ENCODE measurements at regions not wholly inside any gene's neighbourhood (a gene's known extent, or its start where the extent isn't known, plus 50 kb on each side); places are given as distances from the start of the nearest gene placed in this dataset.

GRCh38 chr1:113241237-113241636 is 149.1 kb upstream of the MAGI3 start:
- no peaks in the 10 kb centered on the region for H3K4me1 ChIP-seq (ENCODE audit: insufficient read depth, low read length)
- ChIA-PET CTCF (ENCODE audit: low intra/inter-chr PET ratio, low total read pairs) (no interaction called here), POLR2A (no interaction called here)
- intact Hi-C loops (cut with micrococcal nuclease; ENCODE audit: unreplicated experiment) (no loop called here), in situ Hi-C loops (cut with HindIII; ENCODE audit: extremely low pct_ligation_motif_present, low pct_unique_long_range_greater_than_20kb) (no loop called here)
- H3K27me3 ChIP-seq (ENCODE audit: control insufficient read depth in 1 of 2, insufficient read depth in 2 of 2, low read length in 2 of 2) = peaks cover 0 to 1% of the 10 kb centered on the region in 2 experiments; a peak in 3 of 5 replicates
- WGBS (ENCODE audit: low lambda C conversion rate) = 0% methylated on average over 2 of the region's 2 CpGs
- no peaks in the 10 kb centered on the region for H4K20me1 ChIP-seq (ENCODE audit: insufficient read depth, low read length)
- TF ChIP-seq FOSL1 (CRISPR knock-in tag; IDR thresholded peaks at IDR 0.05; ENCODE audit: borderline replicate concordance) = no peak
- no peak for TF ChIP-seq RAD21 (CRISPR knock-in tag; IDR thresholded peaks at IDR 0.05)
- no peaks in the 10 kb centered on the region for H3K79me2 ChIP-seq (ENCODE audit: insufficient read depth, low read length)
- ATAC-seq (no peak), DNase-seq (ENCODE audit: low spot score) (no peak), FAIRE-seq (no peak)
- H3K9ac ChIP-seq (ENCODE audit: insufficient read depth, low read depth, low read length) = no peak overlapping the region
- BruUV-seq (replicated peaks) = no TSS peak
- H3K36me3 ChIP-seq (replicated peaks in 1 of 2; ENCODE audit: control insufficient read depth in 1 of 2, insufficient read depth in 2 of 2, low read length in 2 of 2) = no peaks in the 10 kb centered on the region
- no peaks in the 10 kb centered on the region for H3K9me3 ChIP-seq (ENCODE audit: low read length)
- no peak overlapping the region for H3K4me2 ChIP-seq (ENCODE audit: low read depth, low read length)
- no peak overlapping the region for H3K4me3 ChIP-seq (replicated peaks in 1 of 3; ENCODE audit: insufficient read depth in 1 of 3, low read depth in 2 of 3, low read length in 3 of 3)
- no peak overlapping the region for H2AFZ ChIP-seq (ENCODE audit: low read length)
- H3K27ac ChIP-seq (ENCODE audit: extremely low read length, insufficient read depth, low read length) = no peak overlapping the region

GRCh38 chr1:113242481-113242880 is 147.8 kb upstream of the MAGI3 start:
- no peaks in the 10 kb centered on the region for H3K79me2 ChIP-seq (ENCODE audit: insufficient read depth, low read length)
- ChIA-PET CTCF (ENCODE audit: low intra/inter-chr PET ratio, low total read pairs) (no interaction called here), POLR2A (no interaction called here)
- 49% methylated on average over 4 of the region's 5 CpGs for WGBS (ENCODE audit: low lambda C conversion rate)
- peaks cover 0 to 1% of the 10 kb centered on the region in 2 experiments; a peak in 3 of 5 replicates for H3K27me3 ChIP-seq (ENCODE audit: control insufficient read depth in 1 of 2, insufficient read depth in 2 of 2, low read length in 2 of 2)
- in situ Hi-C loops (cut with HindIII; ENCODE audit: extremely low pct_ligation_motif_present, low pct_unique_long_range_greater_than_20kb) (no loop called here), intact Hi-C loops (cut with micrococcal nuclease; ENCODE audit: unreplicated experiment) (no loop called here)
- DNase-seq (ENCODE audit: low spot score) (no peak), ATAC-seq (no peak), FAIRE-seq (no peak)
- H3K9ac ChIP-seq (ENCODE audit: insufficient read depth, low read depth, low read length) = no peak overlapping the region
- H3K4me1 ChIP-seq (ENCODE audit: insufficient read depth, low read length) = no peaks in the 10 kb centered on the region
- no peak overlapping the region for H3K27ac ChIP-seq (ENCODE audit: extremely low read length, insufficient read depth, low read length)
- no TSS peak for BruUV-seq (replicated peaks)
- H2AFZ ChIP-seq (ENCODE audit: low read length) = no peak overlapping the region
- no peak for TF ChIP-seq ZBTB10 (CRISPR knock-in tag; IDR thresholded peaks at IDR 0.05; ENCODE audit: borderline replicate concordance)
- TF ChIP-seq KLF6 (CRISPR knock-in tag; IDR thresholded peaks at IDR 0.05) = no peak
- no peak for TF ChIP-seq HBP1 (CRISPR knock-in tag; IDR thresholded peaks at IDR 0.05; ENCODE audit: low read depth)
- no peak for TF ChIP-seq ZNF850 (CRISPR knock-in tag; conservative IDR thresholded peaks at IDR 0.05)
- no peak for TF ChIP-seq TP53 (CRISPR knock-in tag; conservative IDR thresholded peaks at IDR 0.05)
- no peak for TF ChIP-seq ZNF772 (CRISPR knock-in tag; IDR thresholded peaks at IDR 0.05)
- no peak for TF ChIP-seq ZNF329 (CRISPR knock-in tag; IDR thresholded peaks at IDR 0.05; ENCODE audit: low read depth)
- H3K36me3 ChIP-seq (replicated peaks in 1 of 2; ENCODE audit: control insufficient read depth in 1 of 2, insufficient read depth in 2 of 2, low read length in 2 of 2) = no peaks in the 10 kb centered on the region
- no peaks in the 10 kb centered on the region for H4K20me1 ChIP-seq (ENCODE audit: insufficient read depth, low read length)
- H3K4me2 ChIP-seq (ENCODE audit: low read depth, low read length) = no peak overlapping the region
- no peaks in the 10 kb centered on the region for H3K9me3 ChIP-seq (ENCODE audit: low read length)
- no peak overlapping the region for H3K4me3 ChIP-seq (replicated peaks in 1 of 3; ENCODE audit: insufficient read depth in 1 of 3, low read depth in 2 of 3, low read length in 3 of 3)
